Activated CD4-positive, alpha-beta T cell treated with anti-CD3 and anti-CD28 coated beads, Interleukin-2, amount 50 U/mL, for 1 hour (primary cell): ENCODE measurements at regions not wholly inside any gene's neighbourhood (a gene's known extent, or its start where the extent isn't known, plus 50 kb on each side); places are given as distances from the start of the nearest gene placed in this dataset.
"Not testable (repeated sequence)": the region's sequence is repeated elsewhere in the genome, so short reads cannot be mapped to it uniquely, and the experiment has no call there.

ENCODE experiments used
- DNase-seq: peaks from one replicate; pipeline ENCODE4 v3.0.0-alpha.2; 2020

- DNase-seq: no peak
These were observed 226.7 kb upstream of the NPY start for GRCh38 chr7:24057243-24057642.

- no peak for DNase-seq
These were observed 225.0 kb upstream of the NPY start for GRCh38 chr7:24058953-24059352.

- no peak for DNase-seq
These were observed 224.2 kb upstream of the NPY start for GRCh38 chr7:24059775-24060174.

GRCh38 chr7:24063721-24064120 lies 220.3 kb upstream of the NPY start:
- no peak for DNase-seq

GRCh38 chr7:24069751-24070150 lies 214.2 kb upstream of the NPY start:
- no peak for DNase-seq

GRCh38 chr7:24073651-24074420 lies 210.2 kb upstream of the NPY start:
- no peak for DNase-seq

GRCh38 chr7:24075426-24075810 lies 208.6 kb upstream of the NPY start:
- DNase-seq: no peak

- no peak for DNase-seq
These were observed 201.2 kb upstream of the NPY start for GRCh38 chr7:24082826-24083225.

- no peak for DNase-seq
These were observed 181.0 kb upstream of the NPY start for GRCh38 chr7:24102988-24103387.

GRCh38 chr7:24108906-24109376 lies 175.0 kb upstream of the NPY start:
- DNase-seq: no peak

GRCh38 chr7:24110056-24110455 lies 173.9 kb upstream of the NPY start:
- DNase-seq: no peak

- no peak for DNase-seq
These were observed 170.5 kb upstream of the NPY start for GRCh38 chr7:24113506-24113905.

- DNase-seq: no peak
These were observed 168.3 kb upstream of the NPY start for GRCh38 chr7:24115661-24116060.

- not testable (repeated sequence) for DNase-seq
These were observed 166.0 kb upstream of the NPY start for GRCh38 chr7:24117903-24118499.

GRCh38 chr7:24119852-24120251 lies 164.1 kb upstream of the NPY start:
- DNase-seq: no peak

- DNase-seq: no peak
These were observed 160.9 kb upstream of the NPY start for GRCh38 chr7:24123076-24123475.

GRCh38 chr7:24125765-24126164 lies 158.2 kb upstream of the NPY start:
- DNase-seq: no peak

- no peak for DNase-seq
These were observed 156.1 kb upstream of the NPY start for GRCh38 chr7:24127930-24128329.

- no peak for DNase-seq
These were observed 154.4 kb upstream of the NPY start for GRCh38 chr7:24129597-24129996.

- no peak for DNase-seq
These were observed 153.4 kb upstream of the NPY start for GRCh38 chr7:24130631-24131030.

GRCh38 chr7:24133691-24134090 lies 150.3 kb upstream of the NPY start:
- no peak for DNase-seq

- no peak for DNase-seq
These were observed 149.5 kb upstream of the NPY start for GRCh38 chr7:24134535-24134934.

GRCh38 chr7:24135003-24135817 lies 148.8 kb upstream of the NPY start:
- no peak for DNase-seq

- no peak for DNase-seq
These were observed 146.7 kb upstream of the NPY start for GRCh38 chr7:24137338-24137737.
